ENCODE measurements at regions not wholly inside any gene's neighbourhood (a gene's known extent, or its start where the extent isn't known, plus 50 kb on each side); places are given as distances from the start of the nearest gene placed in this dataset.

GRCh38 chr21:28439251-28439650, 553.4 kb downstream of the LTN1 start:
- Histone ChIP-seq H3K4me1 (ENCODE audit: control insufficient read depth in 1 of 2, low read depth in 2 of 2) (no peaks in the 10 kb centered on the region), H3K36me3 (no peaks in the 10 kb centered on the region), H3K27ac (no peak overlapping the region), H3K9me3 (no peaks in the 10 kb centered on the region), H3K4me3 (no peak overlapping the region), H3K27me3 (replicated peaks; ENCODE audit: insufficient read depth) (no peaks in the 10 kb centered on the region)
- TF ChIP-seq, protein P1, sequence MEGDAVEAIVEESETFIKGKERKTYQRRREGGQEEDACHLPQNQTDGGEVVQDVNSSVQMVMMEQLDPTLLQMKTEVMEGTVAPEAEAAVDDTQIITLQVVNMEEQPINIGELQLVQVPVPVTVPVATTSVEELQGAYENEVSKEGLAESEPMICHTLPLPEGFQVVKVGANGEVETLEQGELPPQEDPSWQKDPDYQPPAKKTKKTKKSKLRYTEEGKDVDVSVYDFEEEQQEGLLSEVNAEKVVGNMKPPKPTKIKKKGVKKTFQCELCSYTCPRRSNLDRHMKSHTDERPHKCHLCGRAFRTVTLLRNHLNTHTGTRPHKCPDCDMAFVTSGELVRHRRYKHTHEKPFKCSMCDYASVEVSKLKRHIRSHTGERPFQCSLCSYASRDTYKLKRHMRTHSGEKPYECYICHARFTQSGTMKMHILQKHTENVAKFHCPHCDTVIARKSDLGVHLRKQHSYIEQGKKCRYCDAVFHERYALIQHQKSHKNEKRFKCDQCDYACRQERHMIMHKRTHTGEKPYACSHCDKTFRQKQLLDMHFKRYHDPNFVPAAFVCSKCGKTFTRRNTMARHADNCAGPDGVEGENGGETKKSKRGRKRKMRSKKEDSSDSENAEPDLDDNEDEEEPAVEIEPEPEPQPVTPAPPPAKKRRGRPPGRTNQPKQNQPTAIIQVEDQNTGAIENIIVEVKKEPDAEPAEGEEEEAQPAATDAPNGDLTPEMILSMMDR (IDR thresholded peaks at IDR 0.05) = no peak
- no peak for DNase-seq (ENCODE audit: low spot score)
- no peak for ATAC-seq (ENCODE audit: insufficient number of reproducible peaks, low FRiP score, low read depth)

DNA sequence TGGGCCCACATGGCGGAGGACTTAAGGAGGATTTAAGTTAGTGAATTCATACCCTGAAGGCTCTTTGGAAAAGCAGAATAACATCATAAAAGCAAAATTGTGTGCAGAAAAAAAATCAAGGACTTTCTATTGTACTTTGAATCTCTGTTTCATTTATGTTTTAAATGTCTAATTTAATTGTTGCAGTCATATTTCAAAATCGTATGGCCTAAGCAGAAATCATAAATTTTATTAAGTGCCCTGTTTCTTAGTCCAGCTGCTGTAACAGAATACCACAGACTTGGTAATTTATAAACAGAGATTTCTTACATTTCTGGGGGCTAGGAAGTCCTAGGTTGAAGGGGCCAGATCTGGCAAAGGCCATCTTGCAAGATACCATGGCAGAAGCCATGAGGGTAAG, 555.6 kb downstream of the LTN1 start:
- H3K36me3 ChIP-seq = no peaks in the 10 kb centered on the region
- H3K9me3 ChIP-seq = no peaks in the 10 kb centered on the region
- H3K27ac ChIP-seq = no peak overlapping the region
- H3K27me3 ChIP-seq (replicated peaks; ENCODE audit: insufficient read depth) = no peaks in the 10 kb centered on the region
- ATAC-seq (ENCODE audit: insufficient number of reproducible peaks, low FRiP score, low read depth) (no peak), DNase-seq (ENCODE audit: low spot score) (no peak)
- TF ChIP-seq, protein P1 (IDR thresholded peaks at IDR 0.05) = no peak
- H3K4me3 ChIP-seq = no peak overlapping the region
- no peaks in the 10 kb centered on the region for H3K4me1 ChIP-seq (ENCODE audit: control insufficient read depth in 1 of 2, low read depth in 2 of 2)

DNA sequence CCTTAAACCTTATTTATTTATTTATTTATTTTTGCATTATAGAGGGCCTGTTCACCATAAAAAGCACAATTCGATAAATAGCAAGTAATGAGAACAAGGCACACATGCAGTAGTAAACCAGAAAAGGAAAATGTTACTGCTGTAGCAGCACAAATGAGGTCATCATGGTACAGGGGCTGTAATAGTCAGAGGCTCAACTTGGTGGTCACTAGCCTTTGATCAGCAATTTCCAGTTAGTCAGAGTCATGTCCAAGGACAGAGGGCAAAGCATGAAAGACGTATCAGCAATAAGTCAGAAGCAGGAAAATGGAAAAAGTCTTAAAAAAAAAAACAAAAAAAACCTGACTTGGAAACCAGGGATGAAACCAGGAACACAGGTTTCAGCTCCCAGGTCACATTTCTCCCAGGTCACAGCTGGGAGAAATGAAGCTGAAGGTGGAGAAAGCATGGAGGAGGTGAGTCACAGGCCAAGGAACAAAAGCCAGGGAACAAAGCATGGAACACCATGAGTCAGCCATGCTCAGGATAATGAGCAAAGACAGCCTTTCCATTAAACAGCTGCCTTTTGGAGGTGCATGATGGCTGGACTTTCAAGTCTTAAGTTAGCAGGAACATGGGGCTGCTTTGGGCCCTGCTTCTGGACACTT, 556.3 kb downstream of the LTN1 start:
- no peak overlapping the region for H3K4me3 ChIP-seq

DNA sequence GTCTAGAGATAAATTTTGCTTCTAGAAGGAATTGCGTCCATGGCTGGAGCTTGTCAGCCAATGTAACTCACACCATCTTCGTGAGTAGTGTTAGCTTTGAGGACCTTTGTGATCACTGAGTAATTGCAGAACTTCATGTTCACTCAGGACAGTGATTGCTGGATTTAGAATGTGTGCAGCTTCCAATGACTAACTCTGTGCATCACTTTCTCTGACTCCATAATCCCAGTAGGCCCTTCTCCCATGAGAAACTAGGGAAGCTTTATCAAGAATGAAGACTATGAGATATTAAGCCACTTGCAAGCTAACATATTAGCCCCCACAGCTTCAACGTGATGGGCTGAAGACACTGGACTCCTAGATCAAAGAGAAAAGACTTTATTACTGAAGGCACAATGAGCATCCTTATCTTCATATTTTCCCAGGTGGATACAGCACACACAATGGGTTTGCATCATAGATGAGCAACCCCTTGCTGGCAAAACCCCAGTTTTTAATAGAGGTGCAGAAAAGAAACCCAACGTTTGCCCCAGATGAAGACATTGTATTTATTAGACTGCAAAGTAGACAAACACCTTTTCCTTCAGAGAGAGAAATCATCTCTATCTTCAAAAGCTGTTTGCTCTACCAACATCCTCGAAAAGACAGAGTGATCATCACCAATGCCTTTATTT, 561.0 kb downstream of the LTN1 start:
- Histone ChIP-seq H3K4me3 (no peak overlapping the region), H3K9me3 (no peaks in the 10 kb centered on the region), H3K36me3 (no peaks in the 10 kb centered on the region), H3K27me3 (replicated peaks; ENCODE audit: insufficient read depth) (no peaks in the 10 kb centered on the region), H3K27ac (no peak overlapping the region), H3K4me1 (ENCODE audit: control insufficient read depth in 1 of 2, low read depth in 2 of 2) (no peaks in the 10 kb centered on the region)
- DNase-seq (ENCODE audit: low spot score) = no peak
- TF ChIP-seq, protein P1 (IDR thresholded peaks at IDR 0.05) = no peak
- no peak for ATAC-seq (ENCODE audit: insufficient number of reproducible peaks, low FRiP score, low read depth)

More for the DNA sequence above, 556.3 kb downstream of the LTN1 start:
- H3K27me3 ChIP-seq (replicated peaks; ENCODE audit: insufficient read depth) = no peaks in the 10 kb centered on the region
- no peak overlapping the region for H3K27ac ChIP-seq
- no peaks in the 10 kb centered on the region for H3K4me1 ChIP-seq (ENCODE audit: control insufficient read depth in 1 of 2, low read depth in 2 of 2)
- DNase-seq (ENCODE audit: low spot score) = no peak
- no peak for ATAC-seq (ENCODE audit: insufficient number of reproducible peaks, low FRiP score, low read depth)
- TF ChIP-seq, protein P1 (IDR thresholded peaks at IDR 0.05) = no peak
- no peaks in the 10 kb centered on the region for H3K9me3 ChIP-seq
- H3K36me3 ChIP-seq = no peaks in the 10 kb centered on the region

- Histone ChIP-seq H3K9me3 (no peaks in the 10 kb centered on the region), H3K4me1 (ENCODE audit: control insufficient read depth in 1 of 2, low read depth in 2 of 2) (no peaks in the 10 kb centered on the region), H3K27me3 (replicated peaks; ENCODE audit: insufficient read depth) (no peaks in the 10 kb centered on the region), H3K27ac (no peak overlapping the region), H3K36me3 (no peaks in the 10 kb centered on the region), H3K4me3 (no peak overlapping the region)
- DNase-seq (ENCODE audit: low spot score) (no peak), ATAC-seq (ENCODE audit: insufficient number of reproducible peaks, low FRiP score, low read depth) (no peak)
- TF ChIP-seq, protein P1 (IDR thresholded peaks at IDR 0.05) = no peak
These were observed 561.7 kb downstream of the LTN1 start for GRCh38 chr21:28431022-28431421.

Measured in thoracic aorta (tissue), 2 donors.